Endodermal cell (in vitro differentiated cells): ENCODE measurements at regions not wholly inside any gene's neighbourhood (a gene's known extent, or its start where the extent isn't known, plus 50 kb on each side); places are given as distances from the start of the nearest gene placed in this dataset.

Source experiments
- DNase-seq: peaks from one replicate; pipeline ENCODE4 v3.0.0-alpha.2; 2017
- H3K27ac ChIP-seq: 2 replicates; pipeline ENCODE4 v1.5.1; 2013; ENCODE audit warnings: mild to moderate bottlenecking, low read depth, low read length, moderate library complexity
- H3K27me3 ChIP-seq: 2 replicates; pipeline ENCODE4 v1.6.1; 2013; ENCODE audit warnings: mild to moderate bottlenecking, low read length, moderate library complexity; ENCODE audit not compliant: insufficient read depth, control insufficient read depth, poor library complexity, severe bottlenecking
- H3K36me3 ChIP-seq: 2 replicates; pipeline ENCODE4 v1.7.0; 2013; ENCODE audit warnings: mild to moderate bottlenecking, low read length, moderate library complexity; ENCODE audit not compliant: control insufficient read depth, insufficient read depth
- H3K4me1 ChIP-seq: one replicate; pipeline ENCODE4 v1.7.0; 2013; ENCODE audit warnings: low read length; ENCODE audit not compliant: control insufficient read depth, insufficient read depth
- H3K4me3 ChIP-seq: 2 replicates; pipeline ENCODE4 v1.5.1; 2013; ENCODE audit warnings: mild to moderate bottlenecking, low read length, moderate library complexity
- H3K9ac ChIP-seq: 2 replicates; pipeline ENCODE4 v1.6.1; 2013; ENCODE audit warnings: mild to moderate bottlenecking, low read length, moderate library complexity; ENCODE audit not compliant: poor library complexity, severe bottlenecking; ENCODE audit errors: extremely low read depth
- H3K9me3 ChIP-seq: 2 replicates; pipeline ENCODE4 v1.6.1; 2013; ENCODE audit warnings: mild to moderate bottlenecking, low read length, moderate library complexity; ENCODE audit not compliant: control insufficient read depth
- H3K27ac Mint-ChIP-seq: 2 replicates; pipeline ENCODE4 v1.8.0; 2020; ENCODE audit warnings: mixed read lengths
- H3K27me3 Mint-ChIP-seq: 2 replicates; pipeline ENCODE4 v1.8.0; 2021; ENCODE audit warnings: mild to moderate bottlenecking, mixed read lengths; ENCODE audit not compliant: insufficient read depth
- H3K36me3 Mint-ChIP-seq: 2 replicates; pipeline ENCODE4 v1.8.0; 2020; ENCODE audit warnings: low read depth, mixed read lengths
- H3K4me1 Mint-ChIP-seq: 2 replicates; pipeline ENCODE4 v1.8.0; 2020; ENCODE audit warnings: mixed read lengths
- H3K4me3 Mint-ChIP-seq: 2 replicates; pipeline ENCODE4 v1.8.0; 2020; ENCODE audit warnings: mild to moderate bottlenecking, moderate library complexity, mixed read lengths
- H3K9me3 Mint-ChIP-seq: 2 replicates; pipeline ENCODE4 v1.8.0; 2020; ENCODE audit warnings: mild to moderate bottlenecking, mixed read lengths
- CTCF ChIP-seq: fragments of 200-600 bp; sonication (generic); conservative IDR thresholded peaks from 2 replicates; pipeline ENCODE4 v1.5.0; 2021; ENCODE audit warnings: antibody characterized with exemption, mild to moderate bottlenecking
- WGBS, 2 experiments: methylation state at CpG; one replicate each; pipeline versions ENCODE4 v1.1.5 to v1.1.7; 2013; ENCODE audit warnings: missing lambda C conversion rate in 2 of 2, mixed read lengths in 1 of 2; ENCODE audit not compliant: insufficient coverage in 1 of 2, insufficient read length in 1 of 2; 5-methylcytosine and 5-hydroxymethylcytosine counted together

- no peak for TF ChIP-seq CTCF
- H3K4me3 ChIP-seq, result no peak overlapping the region
- H3K9ac ChIP-seq, result no peak overlapping the region
- no peak overlapping the region for H3K27ac ChIP-seq
- WGBS, 2 experiments, result 87 to 100% methylated on average over 1 to 2 of the region's 2 CpGs
- Mint-ChIP-seq H3K9me3 (no peaks in the 10 kb centered on the region), H3K36me3 (no peaks in the 10 kb centered on the region), H3K27ac (no peak overlapping the region), H3K4me3 (no peak overlapping the region), H3K4me1 (peaks cover 10% of the 10 kb centered on the region), H3K27me3 (no peaks in the 10 kb centered on the region)
- no peak for DNase-seq
- H3K27me3 ChIP-seq, result no peaks in the 10 kb centered on the region
- H3K36me3 ChIP-seq, result no peaks in the 10 kb centered on the region
- H3K9me3 ChIP-seq, result no peaks in the 10 kb centered on the region
- no peaks in the 10 kb centered on the region for H3K4me1 ChIP-seq
These were observed 188.6 kb downstream of the SLC6A15 start for GRCh38 chr12:84723988-84724387.

- no peak overlapping the region for H3K9ac ChIP-seq
- H3K4me3 ChIP-seq, result no peak overlapping the region
- no peaks in the 10 kb centered on the region for H3K36me3 ChIP-seq
- H3K4me1 ChIP-seq, result no peaks in the 10 kb centered on the region
- no peaks in the 10 kb centered on the region for H3K9me3 ChIP-seq
- no peak overlapping the region for H3K27ac ChIP-seq
- 88% methylated on average over 1 of the region's 1 CpG; no CpG with 5 or more reads in 1 of the 2 experiments for WGBS, 2 experiments
- Mint-ChIP-seq H3K4me3 (no peak overlapping the region), H3K4me1 (no peaks in the 10 kb centered on the region), H3K27ac (no peak overlapping the region), H3K9me3 (no peaks in the 10 kb centered on the region), H3K27me3 (no peaks in the 10 kb centered on the region), H3K36me3 (no peaks in the 10 kb centered on the region)
- no peak for DNase-seq
- no peaks in the 10 kb centered on the region for H3K27me3 ChIP-seq
- no peak for TF ChIP-seq CTCF
These were observed 192.6 kb downstream of the SLC6A15 start for GRCh38 chr12:84719997-84720396.

GRCh38 chr12:84718906-84719305, 193.7 kb downstream of the SLC6A15 start:
- H3K27me3 Mint-ChIP-seq, result no peaks in the 10 kb centered on the region
- H3K9me3 Mint-ChIP-seq, result no peaks in the 10 kb centered on the region
- DNase-seq, result no peak
- H3K4me3 ChIP-seq, result no peak overlapping the region
- H3K4me1 Mint-ChIP-seq, result no peaks in the 10 kb centered on the region
- no peak overlapping the region for H3K9ac ChIP-seq
- no peaks in the 10 kb centered on the region for H3K27me3 ChIP-seq
- H3K27ac Mint-ChIP-seq, result no peak overlapping the region
- no peaks in the 10 kb centered on the region for H3K36me3 Mint-ChIP-seq
- no peaks in the 10 kb centered on the region for H3K9me3 ChIP-seq
- no peaks in the 10 kb centered on the region for H3K36me3 ChIP-seq
- TF ChIP-seq CTCF, result no peak
- no peak overlapping the region for H3K4me3 Mint-ChIP-seq
- no peak overlapping the region for H3K27ac ChIP-seq
- no peaks in the 10 kb centered on the region for H3K4me1 ChIP-seq
